MM.1S (cell line): ENCODE measurements at regions not wholly inside any gene's neighbourhood (a gene's known extent, or its start where the extent isn't known, plus 50 kb on each side); places are given as distances from the start of the nearest gene placed in this dataset.

Source experiments
- DNase-seq: peaks from one replicate; pipeline ENCODE4 v3.0.0-alpha.2; 2015
- H2AFZ ChIP-seq: fragments of 300-600 bp; sonication (generic); 2 replicates; pipeline ENCODE4 v1.6.0; 2016; ENCODE audit warnings: antibody characterized with exemption, low read length
- H3F3A ChIP-seq: fragments of 300-600 bp; sonication (generic); 2 replicates; pipeline ENCODE4 v1.6.1; 2016; ENCODE audit warnings: mild to moderate bottlenecking, antibody characterized with exemption, low read length, moderate library complexity, mixed read lengths; ENCODE audit not compliant: insufficient read depth
- H3K27ac ChIP-seq: fragments of 300-600 bp; sonication (generic); 2 replicates; pipeline ENCODE4 v1.5.1; 2016; ENCODE audit warnings: mild to moderate bottlenecking, low read length
- H3K27me3 ChIP-seq: fragments of 300-600 bp; sonication (generic); replicated peaks from 2 replicates; pipeline ENCODE4 v1.6.0; 2016; ENCODE audit warnings: low read length; ENCODE audit not compliant: insufficient read depth
- H3K36me3 ChIP-seq: fragments of 300-600 bp; sonication (generic); replicated peaks from 2 replicates; pipeline ENCODE4 v1.6.1; 2016; ENCODE audit warnings: mild to moderate bottlenecking, low read length, mixed read lengths; ENCODE audit not compliant: insufficient read depth
- H3K4me1 ChIP-seq: fragments of 300-600 bp; sonication (generic); 2 replicates; pipeline ENCODE4 v1.6.1; 2016; ENCODE audit warnings: low read length, mixed read lengths
- H3K4me2 ChIP-seq: fragments of 300-600 bp; sonication (generic); 2 replicates; pipeline ENCODE4 v1.6.0; 2016; ENCODE audit warnings: low read depth, low read length
- H3K4me3 ChIP-seq: fragments of 300-600 bp; sonication (generic); 2 replicates; pipeline ENCODE4 v1.5.1; 2016; ENCODE audit warnings: low read length, mixed read lengths
- H3K79me2 ChIP-seq: fragments of 300-600 bp; sonication (generic); 2 replicates; pipeline ENCODE4 v1.6.1; 2016; ENCODE audit warnings: mixed run types, low read length, mixed read lengths
- H3K9ac ChIP-seq: fragments of 300-600 bp; sonication (generic); 2 replicates; pipeline ENCODE4 v1.6.1; 2016; ENCODE audit warnings: low read length, mixed read lengths
- H3K9me2 ChIP-seq: fragments of 300-600 bp; sonication (generic); replicated peaks from 2 replicates; pipeline ENCODE4 v1.6.1; 2016; ENCODE audit warnings: mild to moderate bottlenecking, low read length, mixed read lengths; ENCODE audit not compliant: insufficient read depth
- H3K9me3 ChIP-seq: fragments of 300-600 bp; sonication (generic); replicated peaks from 2 replicates; pipeline ENCODE4 v1.6.1; 2016; ENCODE audit warnings: mild to moderate bottlenecking, low read length, mixed read lengths; ENCODE audit not compliant: insufficient read depth
- H4K20me1 ChIP-seq: fragments of 300-600 bp; sonication (generic); 2 replicates; pipeline ENCODE4 v1.6.1; 2016; ENCODE audit warnings: mild to moderate bottlenecking, low read length, moderate library complexity, mixed read lengths; ENCODE audit not compliant: insufficient read depth
- CTCF ChIP-seq: fragments of 300-600 bp; sonication (generic); IDR thresholded peaks from 2 replicates; pipeline ENCODE4 v1.5.1; 2016; ENCODE audit warnings: antibody characterized with exemption, low read length, mixed read lengths
- EZH2 ChIP-seq: fragments of 300-600 bp; sonication (generic); optimal IDR thresholded peaks from 2 replicates; pipeline ENCODE3; 2017; ENCODE audit warnings: low read depth, mild to moderate bottlenecking, antibody characterized with exemption, low read length, mixed read lengths
- EZH2phosphoT487 ChIP-seq: fragments of 300-600 bp; sonication (generic); IDR thresholded peaks from 2 replicates; pipeline ENCODE4 v1.6.1; 2018; ENCODE audit warnings: antibody characterized with exemption, low read length

DNA sequence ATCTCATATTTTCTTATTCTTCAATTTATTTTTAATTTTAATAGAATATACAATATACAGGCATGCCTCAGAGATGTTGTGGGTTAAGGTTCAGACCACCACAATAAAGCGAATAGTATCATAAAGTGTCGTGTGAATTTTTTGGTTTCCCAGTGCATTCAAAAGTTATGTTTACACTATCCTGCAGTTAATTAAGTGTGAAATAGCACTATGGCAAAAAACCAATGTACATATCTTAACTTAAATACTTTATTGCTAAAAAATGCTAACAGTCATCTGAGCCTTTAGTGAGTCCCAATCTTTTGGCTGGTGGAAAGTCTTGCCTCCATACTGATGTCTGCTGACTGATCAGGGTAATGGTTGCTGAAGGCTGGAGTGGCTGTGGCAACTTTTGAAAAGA, 637.6 kb downstream of the TDRD15 start:
- no peak overlapping the region for H3K27ac ChIP-seq
- H3K9me2 ChIP-seq = no peaks in the 10 kb centered on the region
- H3K36me3 ChIP-seq = no peaks in the 10 kb centered on the region
- DNase-seq = no peak
- H2AFZ ChIP-seq = no peak overlapping the region
- TF ChIP-seq EZH2 = no peak
- no peak for TF ChIP-seq CTCF
- TF ChIP-seq EZH2phosphoT487 = no peak
- H3K4me2 ChIP-seq = no peak overlapping the region
- H3K79me2 ChIP-seq = no peaks in the 10 kb centered on the region
- H4K20me1 ChIP-seq = no peaks in the 10 kb centered on the region
- H3K9ac ChIP-seq = no peak overlapping the region
- H3K27me3 ChIP-seq = no peaks in the 10 kb centered on the region
- no peak overlapping the region for H3K4me3 ChIP-seq
- no peaks in the 10 kb centered on the region for H3F3A ChIP-seq
- H3K9me3 ChIP-seq = no peaks in the 10 kb centered on the region
- H3K4me1 ChIP-seq = no peaks in the 10 kb centered on the region

DNA sequence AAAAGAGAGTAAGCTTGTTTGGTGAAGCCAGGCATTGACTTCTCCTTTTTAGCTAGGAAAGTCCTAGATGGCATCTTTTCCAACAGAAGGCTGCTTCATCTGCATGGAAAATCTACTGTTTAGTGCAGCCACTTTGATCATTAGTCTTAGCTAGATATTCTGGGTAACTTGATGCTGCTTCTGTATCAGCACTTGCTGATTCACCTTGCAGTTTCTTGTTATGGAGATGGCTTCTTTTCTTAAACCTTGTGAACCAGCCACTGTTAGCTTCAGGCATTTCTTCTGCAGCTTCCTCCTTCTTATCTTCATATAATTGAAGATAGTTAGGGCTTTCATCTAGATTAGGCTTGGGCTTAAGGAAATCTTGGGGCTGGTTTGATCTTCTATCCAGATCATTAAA, 639.7 kb downstream of the TDRD15 start:
- Histone ChIP-seq H3K4me1 (no peaks in the 10 kb centered on the region), H3K9ac (no peak overlapping the region), H3K36me3 (no peaks in the 10 kb centered on the region), H3K9me2 (no peaks in the 10 kb centered on the region), H3K79me2 (no peaks in the 10 kb centered on the region), H3K9me3 (no peaks in the 10 kb centered on the region), H3K4me2 (no peak overlapping the region), H3K4me3 (no peak overlapping the region), H3F3A (no peaks in the 10 kb centered on the region), H3K27me3 (no peaks in the 10 kb centered on the region), H2AFZ (no peak overlapping the region), H3K27ac (no peak overlapping the region), H4K20me1 (no peaks in the 10 kb centered on the region)
- TF ChIP-seq EZH2phosphoT487 = no peak
- no peak for TF ChIP-seq CTCF
- no peak for TF ChIP-seq EZH2
- no peak for DNase-seq

DNA sequence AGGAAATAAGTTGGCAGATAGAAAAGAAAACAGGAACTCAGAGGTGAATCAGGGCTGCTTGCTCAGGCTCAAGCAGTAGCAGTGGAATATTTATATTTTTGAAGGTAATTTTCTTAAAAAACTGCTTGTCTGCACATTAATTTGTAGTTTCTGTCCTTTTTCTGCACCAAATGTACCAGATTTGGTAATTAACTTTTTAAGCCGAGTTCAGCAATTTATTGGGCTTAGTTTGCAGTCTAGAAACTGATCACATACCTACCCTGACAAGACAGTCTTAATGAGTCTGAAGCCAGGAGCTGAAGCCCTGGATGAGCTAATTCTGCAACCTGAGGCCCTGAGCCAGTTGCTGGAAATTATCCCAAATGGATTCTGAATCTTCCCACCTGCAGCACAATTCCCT, 647.0 kb downstream of the TDRD15 start:
- no peak overlapping the region for H3K9ac ChIP-seq
- no peaks in the 10 kb centered on the region for H3K9me3 ChIP-seq
- no peak overlapping the region for H3K4me3 ChIP-seq
- TF ChIP-seq EZH2 (no peak), EZH2phosphoT487 (no peak), CTCF (no peak)
- H2AFZ ChIP-seq = no peak overlapping the region
- no peak overlapping the region for H3K4me2 ChIP-seq
- no peaks in the 10 kb centered on the region for H3K27me3 ChIP-seq
- no peaks in the 10 kb centered on the region for H3K79me2 ChIP-seq
- no peak overlapping the region for H3K27ac ChIP-seq
- H3K9me2 ChIP-seq = no peaks in the 10 kb centered on the region
- H3K36me3 ChIP-seq = no peaks in the 10 kb centered on the region
- no peaks in the 10 kb centered on the region for H3K4me1 ChIP-seq
- no peaks in the 10 kb centered on the region for H3F3A ChIP-seq
- no peak for DNase-seq
- no peaks in the 10 kb centered on the region for H4K20me1 ChIP-seq

DNA sequence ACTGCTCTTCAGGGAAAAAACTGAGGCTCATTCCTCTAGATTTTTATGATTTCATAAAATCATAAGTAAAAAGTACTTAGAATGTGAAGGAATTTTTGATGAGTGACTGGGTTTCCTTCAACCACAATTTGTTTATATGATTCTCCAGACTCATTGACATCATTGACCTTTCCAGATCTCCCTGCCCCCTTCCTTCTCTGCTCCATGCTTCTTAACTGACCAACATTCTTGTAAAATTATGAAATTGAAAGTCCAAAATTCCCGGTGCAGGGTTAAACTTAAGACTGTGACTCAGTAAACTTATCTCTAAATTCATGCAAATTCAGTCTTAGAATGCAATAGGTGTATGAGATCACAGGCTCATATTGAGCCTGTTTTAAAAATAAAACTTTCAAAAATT, 648.9 kb downstream of the TDRD15 start:
- H3K4me1 ChIP-seq = no peaks in the 10 kb centered on the region
- H3K4me3 ChIP-seq = no peak overlapping the region
- no peak for DNase-seq
- H3K27ac ChIP-seq = no peak overlapping the region
- no peaks in the 10 kb centered on the region for H4K20me1 ChIP-seq
- H3K36me3 ChIP-seq = no peaks in the 10 kb centered on the region
- H2AFZ ChIP-seq = no peak overlapping the region
- H3K4me2 ChIP-seq = no peak overlapping the region
- H3K79me2 ChIP-seq = no peaks in the 10 kb centered on the region
- TF ChIP-seq EZH2phosphoT487 (no peak), EZH2 (no peak), CTCF (no peak)
- H3K9me3 ChIP-seq = no peaks in the 10 kb centered on the region
- no peaks in the 10 kb centered on the region for H3F3A ChIP-seq
- no peak overlapping the region for H3K9ac ChIP-seq
- H3K27me3 ChIP-seq = no peaks in the 10 kb centered on the region
- no peaks in the 10 kb centered on the region for H3K9me2 ChIP-seq
